NCI-H1105 (cell line): ENCODE measurements at regions not wholly inside any gene's neighbourhood (a gene's known extent, or its start where the extent isn't known, plus 50 kb on each side); places are given as distances from the start of the nearest gene placed in this dataset.
"Not testable (repeated sequence)": the region's sequence is repeated elsewhere in the genome, so short reads cannot be mapped to it uniquely, and the experiment has no call there.

Experiments used
- DNase-seq: peaks from one replicate; lab custom pipeline; 2025; lab: John Stamatoyannopoulos, UW

DNA sequence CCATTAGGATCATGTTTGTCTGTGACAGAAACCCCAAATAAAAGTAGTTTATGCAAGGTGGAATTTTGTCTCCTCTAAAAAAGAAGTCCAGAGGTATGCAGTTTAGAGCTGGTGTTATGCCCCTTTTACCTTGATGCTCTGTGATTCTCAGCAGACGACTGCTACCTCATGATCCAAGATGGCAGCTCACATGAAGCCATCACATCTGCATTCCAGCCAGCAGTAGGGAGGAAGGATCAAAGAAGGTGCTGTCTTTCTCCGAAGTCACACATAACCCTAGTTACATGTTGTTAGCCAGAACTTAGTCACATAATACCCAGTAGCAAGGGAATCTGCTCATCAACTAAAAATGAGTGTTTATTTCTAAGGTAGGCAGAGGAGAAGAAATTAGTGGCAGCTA, 135.7 kb upstream of the HS3ST2 start:
- no peak for DNase-seq

DNA sequence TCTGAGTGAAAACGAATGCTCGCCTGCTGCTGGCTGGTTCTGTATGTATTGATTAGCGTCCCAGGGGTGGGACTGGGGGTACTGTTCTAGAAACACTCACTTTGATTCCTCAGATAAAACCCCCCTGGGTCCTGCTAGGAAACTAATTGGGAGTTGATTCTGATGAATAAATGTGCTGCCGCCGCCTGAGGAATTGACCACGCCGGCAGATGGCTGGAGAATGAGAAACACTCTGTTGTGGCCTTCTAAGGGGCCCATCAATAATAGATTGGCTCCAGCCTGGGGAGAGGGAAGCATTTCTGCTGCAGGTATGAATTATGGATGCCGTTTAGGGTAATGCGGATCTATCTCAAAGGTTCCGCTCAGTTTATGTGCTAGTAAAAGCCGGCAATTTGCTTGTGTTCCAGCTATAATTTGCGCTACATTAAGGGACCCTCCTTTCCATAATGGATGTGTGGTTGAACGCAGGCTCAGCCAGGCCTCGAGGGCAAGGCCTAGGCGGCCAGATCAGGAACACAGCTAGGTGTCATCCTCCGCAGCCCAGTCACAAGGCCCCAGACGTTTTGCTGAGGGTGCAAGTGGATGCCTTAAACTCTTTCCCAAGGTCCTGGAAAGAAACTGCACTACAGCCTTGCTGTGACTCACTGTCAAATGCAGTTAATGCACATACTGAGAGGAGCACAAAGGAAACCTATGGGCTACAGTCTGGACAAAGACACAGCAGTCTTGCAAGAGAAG, 132.2 kb upstream of the HS3ST2 start:
- DNase-seq: no peak

DNA sequence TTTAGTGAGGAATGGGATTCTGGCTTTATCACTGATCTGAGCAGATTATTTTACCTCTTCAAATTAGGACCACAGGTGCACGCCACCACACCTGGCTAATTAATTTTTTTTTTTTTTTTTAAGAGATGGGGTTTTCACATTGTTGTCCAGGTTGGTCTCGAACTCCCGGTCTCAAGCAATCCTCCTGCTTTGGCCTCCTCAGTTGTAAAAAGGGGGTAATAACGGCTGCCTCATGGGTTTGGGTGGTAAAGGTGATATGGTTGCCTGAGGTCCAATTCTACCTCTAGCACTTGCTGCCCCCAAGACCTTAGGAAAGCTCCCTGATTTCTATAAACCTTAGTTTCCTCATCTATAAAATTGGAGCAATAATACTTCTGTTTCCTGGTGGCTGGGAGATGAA, 130.7 kb upstream of the HS3ST2 start:
- no peak for DNase-seq

DNA sequence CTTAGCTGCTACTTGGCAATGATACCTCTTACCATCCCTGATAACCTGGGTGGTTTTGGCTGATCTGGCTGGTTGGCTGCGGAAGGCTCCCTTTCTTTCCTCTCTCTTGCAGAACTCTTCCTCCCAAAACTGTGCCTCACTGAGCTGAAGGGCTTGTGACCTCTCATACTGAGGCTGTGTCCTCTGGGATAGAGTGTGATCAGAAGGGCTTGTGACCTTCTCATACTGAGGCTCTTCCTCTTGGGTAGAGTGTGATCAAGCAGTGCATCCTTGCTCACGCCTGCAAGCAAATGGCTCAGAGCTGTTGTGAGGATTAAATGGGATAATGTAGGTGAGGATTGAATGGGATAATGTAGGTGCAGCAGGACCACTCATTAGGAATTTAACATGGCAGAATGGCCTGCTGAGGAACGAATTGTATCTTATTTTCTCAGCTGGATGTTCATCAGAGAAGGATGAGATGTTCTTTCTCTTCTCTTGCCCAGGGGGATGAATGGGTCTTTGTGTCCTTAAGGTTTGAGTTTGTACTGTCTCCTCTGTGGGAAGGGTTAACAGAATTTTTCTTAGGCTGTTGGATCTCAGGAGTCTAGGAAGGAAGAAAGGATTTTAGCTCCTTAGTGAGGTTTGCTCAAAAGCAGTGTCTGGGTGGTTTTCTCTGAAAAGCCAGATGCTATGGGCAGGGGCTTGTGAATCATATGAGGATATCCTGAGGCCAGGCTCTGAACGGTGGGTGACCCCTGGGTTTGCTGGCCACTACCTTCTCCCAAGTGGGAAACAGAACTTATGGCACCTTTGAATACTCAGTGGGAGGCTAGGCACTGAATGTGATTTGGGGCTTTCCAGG, 130.0 kb upstream of the HS3ST2 start:
- DNase-seq: no peak

DNA sequence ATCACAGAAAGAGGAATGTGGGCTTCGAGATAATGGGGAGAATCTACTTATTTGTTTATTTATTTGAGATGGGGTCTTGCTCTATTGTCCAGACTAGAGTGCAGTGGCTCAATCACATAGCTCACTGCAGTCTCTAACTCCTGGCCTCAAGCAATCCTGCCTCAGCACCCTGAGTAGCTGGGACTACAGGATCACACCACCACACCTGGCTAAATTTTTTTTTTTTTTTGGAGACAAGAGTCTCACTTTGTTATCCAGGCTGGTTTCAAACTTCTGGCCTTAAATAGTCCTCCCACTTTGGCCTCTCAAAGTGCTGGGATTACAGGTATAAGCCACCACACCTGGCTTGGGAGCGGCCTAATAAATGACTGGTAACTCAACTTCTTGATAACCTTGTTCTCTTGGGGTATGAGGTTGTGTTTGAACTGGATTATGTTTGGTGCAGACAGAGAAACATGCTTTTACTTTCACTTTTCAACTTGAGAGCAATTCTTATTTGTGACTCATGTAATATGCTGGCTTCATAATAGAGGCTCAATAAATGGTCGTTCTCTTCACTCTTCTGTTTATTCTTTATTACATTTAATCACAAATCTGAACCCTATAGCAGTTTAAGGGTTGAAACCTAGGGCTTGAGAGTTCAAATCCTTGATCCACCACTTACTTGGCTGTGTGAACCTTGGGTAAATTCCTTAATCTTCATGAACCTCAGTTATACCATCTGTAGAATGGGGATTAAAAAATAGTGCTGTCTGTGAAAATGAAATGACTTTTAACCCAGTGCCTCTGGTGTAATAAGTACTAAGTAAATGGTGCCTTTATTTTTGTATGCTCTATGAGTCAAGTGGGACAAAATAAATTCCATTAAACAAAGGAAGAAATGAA, 129.1 kb upstream of the HS3ST2 start:
- DNase-seq: no peak

DNA sequence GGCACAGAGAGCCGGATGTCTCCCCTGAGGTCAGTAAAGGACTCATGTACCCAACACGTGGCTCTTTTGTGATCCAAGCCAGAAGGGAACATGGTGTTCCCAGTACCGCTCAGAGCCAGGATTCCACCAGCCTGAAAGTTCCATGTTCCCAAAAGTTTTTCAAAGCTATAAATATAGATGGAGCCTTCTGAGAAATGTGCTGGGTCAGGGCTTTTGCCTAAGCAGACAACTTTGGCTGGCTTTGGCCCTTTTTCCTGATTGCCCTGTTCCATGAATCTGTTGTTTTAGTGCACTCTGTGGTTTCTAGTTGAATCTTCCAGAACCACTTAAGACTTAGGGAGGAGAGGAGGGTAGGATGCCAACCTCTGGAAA, 128.5 kb upstream of the HS3ST2 start:
- DNase-seq: no peak

DNA sequence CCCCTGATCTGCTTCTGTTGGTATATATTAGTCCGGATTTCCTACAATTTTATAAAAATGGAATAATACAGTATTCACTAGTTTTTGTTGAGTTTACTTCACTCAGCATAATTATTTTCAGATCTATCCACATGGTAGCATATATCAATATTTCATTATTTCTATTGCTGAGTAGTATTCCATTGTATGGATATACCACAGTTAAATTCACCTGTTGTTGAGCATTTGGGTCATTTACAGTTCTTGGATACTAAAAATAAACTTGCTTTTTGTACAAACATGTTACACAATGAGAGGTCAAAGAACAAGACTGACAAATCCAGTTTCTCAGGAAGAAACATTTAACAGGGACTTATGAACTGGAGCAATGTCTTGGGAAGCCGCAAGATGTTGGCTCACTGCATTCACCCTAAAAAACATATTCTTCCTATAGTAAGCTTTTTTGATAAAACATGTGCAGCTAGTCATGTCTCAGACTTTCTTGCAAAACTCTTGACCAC, 126.9 kb upstream of the HS3ST2 start:
- DNase-seq: no peak

DNA sequence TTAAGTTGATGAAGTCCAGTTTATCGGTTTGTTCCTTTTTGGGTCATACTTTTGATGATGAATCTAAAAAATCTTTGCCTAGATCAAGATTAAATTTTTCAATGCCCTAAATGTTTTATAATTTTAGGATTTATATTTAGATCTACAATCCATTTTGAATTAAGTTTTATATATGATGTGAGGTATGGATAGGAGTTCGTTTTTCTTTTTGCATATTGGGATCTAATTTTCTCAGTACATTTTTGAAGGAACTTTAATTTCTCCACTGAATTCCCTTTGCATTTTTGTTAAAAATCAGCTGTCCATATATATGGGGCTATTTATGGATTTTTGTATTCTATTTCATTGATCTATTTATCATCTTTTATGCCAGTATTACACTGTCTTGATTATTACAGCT, 125.5 kb upstream of the HS3ST2 start:
- DNase-seq: no peak

DNA sequence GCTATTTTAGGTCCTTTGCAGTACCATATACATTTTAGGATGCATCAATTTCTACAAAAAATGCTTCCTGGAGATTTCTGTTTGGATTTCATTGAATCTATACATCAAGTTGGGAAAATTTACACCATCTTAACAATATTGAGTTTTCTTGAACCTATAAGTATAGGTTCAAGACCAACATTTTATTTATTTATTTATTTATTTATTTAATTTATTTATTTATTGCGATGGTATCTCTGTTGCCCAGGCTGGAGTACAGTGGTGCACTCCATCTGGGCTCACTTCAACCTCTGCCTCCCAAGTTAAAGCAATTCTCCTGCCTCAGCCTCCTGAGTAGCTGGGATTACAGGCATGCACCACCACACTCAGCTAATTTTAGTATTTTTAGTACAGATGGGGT, 125.0 kb upstream of the HS3ST2 start:
- DNase-seq: no peak

DNA sequence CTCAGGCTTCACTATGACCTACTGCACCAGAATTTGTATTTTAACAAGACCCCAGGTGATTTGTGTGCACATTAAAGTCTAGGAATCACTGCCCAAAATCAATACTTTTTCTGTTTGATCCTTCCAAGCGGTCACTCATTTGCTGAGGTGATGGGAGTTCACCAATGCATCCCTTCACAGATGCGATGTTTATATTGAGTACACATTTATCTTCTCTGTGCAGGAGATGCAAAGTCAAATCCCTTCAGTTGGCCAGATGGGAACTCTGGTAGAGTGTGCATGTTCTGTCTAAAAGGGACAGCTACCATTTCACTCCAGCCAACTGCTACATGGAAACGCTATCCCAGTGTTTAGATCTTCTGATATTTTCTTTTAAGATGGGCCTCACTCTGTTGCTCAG, 122.6 kb upstream of the HS3ST2 start:
- no peak for DNase-seq

DNA sequence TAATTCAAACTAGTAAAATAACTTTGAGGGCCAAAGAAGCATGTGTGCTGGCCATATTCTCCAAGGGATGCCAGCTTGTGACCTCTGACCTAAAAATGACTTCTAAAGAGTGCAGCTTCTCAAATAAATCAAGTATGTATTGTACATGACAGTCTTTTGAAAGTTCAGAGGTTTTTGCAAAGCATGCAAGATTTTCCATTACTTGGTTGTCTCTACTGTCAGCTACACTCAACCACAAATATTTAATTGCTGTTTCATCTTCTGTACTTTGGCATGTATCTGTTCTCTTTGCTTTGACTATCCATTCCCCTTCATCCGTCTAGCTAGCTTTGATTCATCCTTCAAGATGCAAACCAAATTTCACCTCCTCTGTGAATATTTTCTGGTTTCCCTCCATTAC, 121.9 kb upstream of the HS3ST2 start:
- no peak for DNase-seq

DNA sequence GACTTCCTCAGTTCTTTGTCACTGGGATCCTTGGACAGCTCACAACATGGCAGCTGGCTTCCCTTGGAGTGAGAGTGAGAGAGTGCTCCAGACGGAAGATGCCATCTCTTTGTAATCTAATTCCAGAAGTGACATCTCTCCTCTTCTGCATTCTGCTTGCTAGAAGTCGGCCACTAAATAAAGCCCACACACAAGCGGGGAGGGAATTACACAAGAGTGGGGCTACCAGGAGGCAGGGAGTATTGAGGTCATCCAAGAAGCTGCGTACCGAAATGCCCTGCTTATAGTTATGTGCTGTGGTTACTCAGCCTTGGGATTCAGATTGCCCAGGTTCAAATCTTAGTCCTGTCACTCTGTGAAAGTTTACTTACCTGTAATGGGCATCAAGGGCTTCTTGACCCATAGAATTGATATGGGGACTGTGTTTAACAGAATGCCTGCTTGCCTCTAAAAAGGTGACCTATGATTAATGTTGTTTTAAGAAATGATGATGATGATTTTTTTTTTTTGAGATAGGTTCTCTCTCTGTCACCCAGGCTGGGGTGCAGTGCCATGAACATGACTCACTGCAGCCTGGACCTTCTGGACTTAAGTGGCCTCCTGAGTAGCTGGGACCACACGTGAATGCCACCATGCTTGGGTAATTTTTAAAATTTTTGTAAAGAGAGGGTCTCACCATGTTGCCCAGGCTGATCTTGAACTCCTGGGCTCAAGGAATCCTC, 120.9 kb upstream of the HS3ST2 start:
- no peak for DNase-seq

DNA sequence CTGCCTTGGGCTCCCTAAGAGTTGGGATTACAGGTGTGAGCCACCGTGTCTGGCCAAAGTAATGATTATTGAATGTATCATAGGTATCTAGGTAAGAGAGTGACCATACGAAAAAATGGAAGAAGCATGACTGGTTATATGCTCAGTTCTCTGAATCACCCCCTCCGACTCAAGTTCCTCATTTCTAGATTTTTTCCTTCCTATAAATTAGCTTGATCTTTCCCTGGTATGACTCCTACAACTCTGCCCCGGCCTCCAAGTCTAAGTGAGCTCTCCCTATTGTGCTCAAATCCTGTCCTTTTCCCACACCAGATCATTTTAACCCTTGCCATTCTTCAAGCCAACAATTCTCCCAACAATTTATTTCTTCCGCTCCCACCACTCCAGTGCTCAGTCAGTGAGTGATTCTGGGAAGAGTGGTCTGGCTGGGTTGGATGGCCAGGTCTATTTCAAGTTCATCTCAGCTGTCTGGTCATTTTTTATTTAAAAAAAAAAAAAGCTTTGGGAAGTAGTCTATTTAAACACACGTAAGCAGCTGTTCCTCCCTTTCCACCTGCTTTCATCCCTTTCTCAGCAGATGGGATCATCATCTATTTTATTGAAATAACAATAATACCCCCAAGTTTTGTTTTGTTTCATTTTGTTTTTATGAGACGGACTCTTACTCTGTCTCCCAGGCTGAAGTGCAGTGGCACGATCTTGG, 120.2 kb upstream of the HS3ST2 start:
- DNase-seq: no peak

DNA sequence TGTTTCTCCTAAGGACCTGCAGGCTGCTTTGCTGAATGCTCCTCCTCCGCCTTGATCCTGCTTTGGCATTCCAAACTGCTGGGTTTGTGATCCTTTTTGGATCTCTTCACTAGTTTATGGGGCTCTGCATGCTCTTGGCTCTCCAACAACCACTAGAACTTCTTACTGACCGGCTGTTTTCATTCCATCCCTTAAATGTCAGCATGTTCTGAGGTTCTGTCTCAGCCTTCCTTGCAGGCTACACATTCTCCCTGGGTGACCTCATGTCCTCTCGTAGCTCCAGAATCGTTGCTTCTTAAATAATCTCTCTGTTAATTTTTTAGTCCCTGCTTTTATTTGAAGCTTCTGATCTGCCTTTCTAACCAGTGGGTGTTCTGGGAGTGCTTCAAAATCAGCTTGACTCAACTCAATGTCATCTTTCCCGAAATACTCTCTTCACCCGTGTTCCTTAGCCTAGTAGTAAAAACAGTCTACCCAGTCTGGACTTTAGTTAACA, 119.0 kb upstream of the HS3ST2 start:
- DNase-seq: no peak

DNA sequence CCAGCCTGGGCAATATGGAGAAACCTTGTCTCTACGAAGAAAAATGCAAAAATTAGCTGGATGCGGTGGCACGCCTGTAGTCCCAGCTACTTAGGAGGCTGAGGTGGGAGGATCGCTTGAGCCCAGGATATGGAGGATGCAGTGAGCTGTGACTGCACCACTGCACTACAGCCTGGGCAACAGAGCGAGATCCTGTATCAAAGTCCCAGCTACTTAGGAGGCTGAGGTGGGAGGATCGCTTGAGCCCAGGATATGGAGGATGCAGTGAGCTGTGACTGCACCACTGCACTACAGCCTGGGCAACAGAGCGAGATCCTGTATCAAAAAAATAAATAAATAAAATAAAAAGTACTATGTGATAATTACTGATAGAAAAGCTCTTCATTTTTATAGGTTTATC, 118.2 kb upstream of the HS3ST2 start:
- not testable (repeated sequence) for DNase-seq

DNA sequence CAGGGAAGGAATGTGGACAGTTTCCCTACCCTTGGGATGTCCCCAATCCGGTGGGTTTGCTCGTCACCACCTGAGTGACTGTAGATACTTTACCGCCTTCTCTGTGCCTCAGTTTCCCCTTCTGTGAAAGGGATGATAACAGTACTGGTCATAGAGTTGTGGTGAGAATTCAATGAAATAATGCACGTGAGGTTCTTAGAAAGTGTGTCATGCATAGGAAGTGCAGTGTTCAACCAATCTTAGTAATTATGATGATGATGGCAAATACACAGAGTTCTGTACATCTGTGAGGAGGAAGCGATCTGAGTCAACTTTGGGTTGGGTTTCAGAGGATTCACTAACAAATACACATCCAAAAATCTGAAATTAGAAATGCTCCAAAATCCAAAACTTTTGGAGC, 114.6 kb upstream of the HS3ST2 start:
- no peak for DNase-seq

DNA sequence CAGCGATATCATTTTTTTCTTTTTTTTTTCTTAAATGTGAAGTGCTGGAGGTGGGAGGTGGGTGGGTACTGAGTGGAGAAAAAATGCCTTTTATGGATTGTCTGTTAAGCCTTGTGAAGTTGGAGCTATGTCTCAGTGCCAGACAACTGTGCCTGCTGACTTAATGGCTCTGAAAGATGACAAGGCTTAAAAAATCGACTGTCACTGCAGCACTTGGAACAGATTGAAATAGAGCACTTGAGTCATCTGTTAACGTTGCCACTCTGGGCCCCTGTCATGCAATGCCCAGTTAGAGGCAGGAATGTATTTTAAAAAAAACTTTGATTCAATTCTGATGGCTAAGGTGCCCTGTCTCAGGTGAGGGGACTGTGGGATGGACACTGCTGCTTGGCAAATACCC, 108.2 kb upstream of the HS3ST2 start:
- DNase-seq: no peak

DNA sequence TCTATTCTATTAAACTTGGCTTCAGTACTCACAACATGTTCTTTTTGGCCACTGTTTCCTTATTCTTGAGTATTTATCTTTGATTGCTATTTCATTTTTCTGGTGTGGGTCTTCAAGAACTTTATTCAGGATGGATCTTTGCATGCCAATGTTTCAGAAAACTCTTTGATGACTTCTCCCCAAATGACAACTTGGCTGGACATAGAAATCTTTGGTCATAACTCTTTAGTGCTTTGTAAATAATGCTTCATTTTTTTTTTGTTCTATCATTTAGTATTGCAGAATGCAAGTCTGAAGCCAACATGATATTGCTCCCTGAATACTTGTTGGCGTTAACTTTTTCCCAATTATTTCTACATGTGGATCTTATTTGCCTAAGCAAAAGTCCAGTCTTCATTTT, 103.6 kb upstream of the HS3ST2 start:
- DNase-seq: no peak

DNA sequence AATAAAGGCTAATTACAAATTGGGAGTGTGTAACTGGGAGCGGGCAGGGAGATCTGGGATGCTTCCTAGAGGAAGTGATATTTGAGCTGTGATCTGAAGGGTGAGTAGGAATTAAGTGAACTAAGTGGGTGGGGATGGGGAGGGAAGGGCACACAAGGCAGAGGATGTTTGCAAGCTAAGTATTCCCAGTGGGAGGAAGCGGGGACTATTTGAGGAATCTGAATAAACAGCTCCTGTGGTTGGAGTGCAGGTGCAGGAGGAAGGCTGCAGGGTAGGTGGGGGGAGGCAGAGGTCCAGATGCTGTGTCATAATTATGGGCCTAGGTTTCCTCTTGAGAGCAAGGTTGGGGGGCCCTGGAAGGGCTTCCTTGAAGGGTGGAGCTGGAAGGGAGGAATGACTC, 102.1 kb upstream of the HS3ST2 start:
- no peak for DNase-seq

DNA sequence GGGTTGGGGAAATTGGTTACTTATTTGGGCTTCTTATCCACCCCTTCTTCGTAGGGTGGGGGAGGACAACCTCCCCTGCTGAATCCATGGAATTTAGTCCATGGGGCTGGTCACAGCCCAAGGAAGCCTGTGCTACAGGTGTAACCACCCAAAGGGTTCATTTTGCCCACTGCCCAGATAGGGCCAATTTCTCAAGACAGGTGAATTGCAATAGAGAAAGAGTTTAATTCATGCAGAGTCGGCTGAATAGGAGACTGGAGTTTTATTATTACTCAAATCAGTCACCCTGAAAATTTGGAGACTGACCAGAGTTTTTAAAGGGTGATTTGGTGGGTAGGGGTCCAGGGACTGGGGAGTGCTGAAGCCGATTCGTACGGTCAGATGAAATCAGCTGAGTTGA, 101.5 kb upstream of the HS3ST2 start:
- DNase-seq: no peak

DNA sequence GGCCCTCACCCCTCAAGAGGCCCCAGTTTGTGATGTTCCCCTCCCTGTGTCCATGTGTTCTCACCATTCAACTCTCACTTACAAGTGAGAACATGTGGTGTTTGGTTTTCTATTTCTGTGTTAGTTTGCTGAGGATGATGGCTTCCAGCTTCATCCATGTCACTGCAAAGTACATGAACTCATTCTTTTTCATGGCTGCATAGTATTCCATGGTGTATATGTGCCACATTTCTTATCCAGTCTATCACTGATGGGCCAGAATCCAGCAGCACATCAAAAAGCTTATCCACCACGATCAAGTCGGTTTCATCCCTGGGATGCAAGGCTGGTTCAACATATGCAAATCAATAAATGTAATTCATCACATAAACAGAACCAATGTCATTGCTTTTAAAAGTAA, 95.4 kb upstream of the HS3ST2 start:
- not testable (repeated sequence) for DNase-seq
